ENCODE measurements at regions not wholly inside any gene's neighbourhood (a gene's known extent, or its start where the extent isn't known, plus 50 kb on each side); places are given as distances from the start of the nearest gene placed in this dataset.

DNA sequence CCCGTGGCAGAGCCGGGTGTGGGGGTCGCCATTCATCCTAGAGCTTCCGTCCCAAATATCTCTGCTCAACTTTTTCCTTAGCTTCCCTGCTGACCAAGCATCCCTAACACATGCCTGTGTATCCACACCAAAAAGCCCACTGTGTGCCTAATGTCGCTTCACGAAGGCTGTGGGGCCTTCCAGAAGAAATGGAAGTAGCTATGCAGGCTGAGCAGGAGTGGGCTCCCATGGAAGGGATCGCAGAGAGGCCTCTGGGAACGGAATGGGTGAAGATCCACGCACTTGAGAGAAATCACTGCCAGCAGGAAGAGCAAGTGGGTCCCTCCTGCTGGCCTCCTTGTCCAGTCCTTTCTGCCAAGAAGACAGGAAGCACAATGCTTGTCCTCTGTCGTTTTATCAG, 136.0 kb downstream of the SOX1 start:
- POLR2A ChIA-PET (ENCODE audit: low non-redundant PET) = no interaction called here
- CTCF ChIA-PET = no interaction called here
- H3K27ac ChIP-seq = no peak overlapping the region
- DNase-seq (ENCODE audit: low spot score) = no peak
- no peak for TF ChIP-seq CTCF (conservative IDR thresholded peaks at IDR 0.05; ENCODE audit: low read depth)

DNA sequence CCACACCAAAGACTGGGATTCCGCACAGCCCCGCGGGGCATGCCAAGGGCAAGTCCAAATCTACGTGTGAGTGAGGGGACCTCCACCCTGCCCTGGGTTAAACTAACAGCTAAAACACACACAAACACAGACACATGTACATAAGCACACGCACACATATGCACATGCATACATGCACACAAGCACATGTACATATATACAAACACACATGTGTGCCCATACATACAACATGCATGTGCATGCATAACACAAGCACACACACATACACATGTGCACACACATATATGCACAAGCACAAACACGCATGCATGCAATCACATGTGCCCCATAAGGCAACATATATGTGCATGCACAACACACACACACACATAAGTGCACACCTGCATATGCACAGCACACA, 136.7 kb downstream of the SOX1 start:
- TF ChIP-seq CTCF (conservative IDR thresholded peaks at IDR 0.05; ENCODE audit: low read depth) = no peak
- CTCF ChIA-PET = no interaction called here
- POLR2A ChIA-PET (ENCODE audit: low non-redundant PET) = no interaction called here
- no peak for DNase-seq (ENCODE audit: low spot score)
- no peak overlapping the region for H3K27ac ChIP-seq

DNA sequence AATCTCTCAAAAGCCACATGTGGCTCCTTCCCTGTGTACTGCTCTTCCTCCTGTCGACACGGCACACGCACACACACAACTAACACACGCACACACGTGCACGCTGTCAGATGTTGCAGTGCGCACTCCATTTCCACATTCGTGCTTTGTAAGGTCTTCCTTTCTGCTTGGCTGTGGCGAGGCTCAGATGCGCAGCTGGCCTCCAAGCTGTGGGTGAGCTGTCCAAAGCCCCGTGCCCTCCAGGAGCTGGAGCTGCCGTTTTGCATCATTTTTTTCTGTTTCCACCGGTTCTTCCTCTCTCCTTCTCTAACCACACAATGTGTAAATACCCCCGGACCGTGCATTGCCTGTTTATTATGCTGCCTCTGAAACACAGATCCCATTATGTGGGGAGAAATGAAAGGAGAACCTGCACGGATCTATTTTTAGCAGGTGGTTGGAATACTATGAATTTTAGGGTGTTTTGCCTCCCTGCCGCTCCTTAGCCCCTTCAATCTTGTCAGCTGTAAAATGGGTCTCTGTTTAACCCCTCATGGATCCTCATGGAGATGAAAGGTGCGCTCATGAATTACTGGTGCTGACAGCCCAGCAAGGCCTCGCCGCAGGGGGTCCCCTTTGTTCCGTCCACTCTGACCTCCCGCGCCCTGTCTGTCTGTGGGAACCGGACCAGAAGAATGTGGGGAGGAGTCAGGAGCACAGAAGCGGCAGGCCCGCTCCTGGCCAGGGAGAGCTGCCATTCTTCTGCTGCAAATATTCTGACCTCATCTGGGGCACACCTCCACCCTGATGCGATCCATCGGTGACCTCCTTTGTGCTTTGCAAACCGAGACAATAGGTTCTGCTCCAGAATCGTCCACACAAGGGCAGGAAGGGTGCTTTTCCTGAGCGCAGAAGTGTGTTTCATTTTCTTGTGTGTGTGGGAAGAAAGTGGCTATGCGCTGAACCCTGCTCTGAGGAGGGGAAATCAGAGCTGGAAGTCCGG, 137.7 kb downstream of the SOX1 start:
- H3K27ac ChIP-seq = no peak overlapping the region

DNA sequence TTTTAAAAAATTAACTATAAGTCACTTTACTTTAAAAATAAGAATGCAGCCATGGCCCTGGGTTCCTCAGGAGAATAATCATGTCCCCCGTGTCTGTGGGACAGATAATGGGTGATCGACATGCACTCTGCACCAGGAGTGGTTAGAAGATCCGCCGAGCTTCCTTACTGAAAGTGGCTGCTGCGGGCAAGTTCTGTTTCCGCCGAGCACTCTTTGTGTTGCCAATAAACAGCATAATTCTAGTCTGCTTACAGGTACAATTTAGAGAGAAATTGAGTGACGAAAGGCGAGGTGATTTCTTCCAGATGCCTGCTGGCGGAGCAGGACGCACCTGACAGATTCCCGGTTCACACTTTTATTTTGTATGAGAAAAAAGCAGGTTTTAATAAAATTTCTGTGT, 139.0 kb downstream of the SOX1 start:
- DNase-seq (ENCODE audit: low spot score) = no peak
- TF ChIP-seq CTCF (conservative IDR thresholded peaks at IDR 0.05; ENCODE audit: low read depth) = no peak
- CTCF ChIA-PET = no interaction called here
- POLR2A ChIA-PET (ENCODE audit: low non-redundant PET) = no interaction called here
- H3K27ac ChIP-seq = no peak overlapping the region

More for the DNA sequence above, 137.7 kb downstream of the SOX1 start:
- CTCF ChIA-PET = no interaction called here
- no peak for DNase-seq (ENCODE audit: low spot score)
- POLR2A ChIA-PET (ENCODE audit: low non-redundant PET) = no interaction called here
- TF ChIP-seq CTCF (conservative IDR thresholded peaks at IDR 0.05; ENCODE audit: low read depth) = no peak

DNA sequence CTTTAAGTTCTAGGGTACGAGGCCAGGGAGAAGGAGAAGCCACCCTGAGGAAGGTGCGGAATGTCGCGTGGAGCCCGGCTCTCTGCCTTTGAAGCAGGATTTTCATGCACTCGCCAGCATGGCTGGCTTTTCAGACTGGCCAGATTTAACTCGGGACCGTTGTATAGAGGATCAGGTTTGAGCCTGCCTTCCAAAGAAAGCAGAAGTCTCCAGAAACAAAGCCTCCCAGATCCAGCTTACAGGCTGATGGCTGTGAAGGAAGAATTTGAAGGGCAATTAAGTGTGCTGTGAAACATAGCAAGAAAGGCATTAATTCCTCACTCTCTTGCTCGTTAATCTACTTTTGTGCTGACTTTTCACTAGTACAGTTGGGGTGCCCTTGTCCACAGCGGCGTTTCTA, 140.2 kb downstream of the SOX1 start:
- POLR2A ChIA-PET (ENCODE audit: low non-redundant PET) = no interaction called here
- CTCF ChIA-PET = no interaction called here
- H3K27ac ChIP-seq = no peak overlapping the region
- no peak for TF ChIP-seq CTCF (conservative IDR thresholded peaks at IDR 0.05; ENCODE audit: low read depth)
- DNase-seq (ENCODE audit: low spot score) = no peak

GRCh38 chr13:112208656-112209055, 141.7 kb downstream of the SOX1 start:
- no peak overlapping the region for H3K27ac ChIP-seq
- ChIA-PET POLR2A (ENCODE audit: low non-redundant PET) (no interaction called here), CTCF (no interaction called here)
- TF ChIP-seq CTCF (conservative IDR thresholded peaks at IDR 0.05; ENCODE audit: low read depth) = no peak
- DNase-seq (ENCODE audit: low spot score) = no peak

Data from RWPE1 (cell line).